K562 (cell line): ENCODE measurements at regions not wholly inside any gene's neighbourhood (a gene's known extent, or its start where the extent isn't known, plus 50 kb on each side); places are given as distances from the start of the nearest gene placed in this dataset.

Source experiments
- ATAC-seq: fragments of 200-7000 bp; cut with Tn5 transposase; 3 replicates; pipeline ENCODE4 v1.9.1; 2020; ENCODE audit warnings: moderate library complexity
- BruUV-seq: library from RNA; stranded (reverse); fragments of 400-500 nt; replicated peaks from 2 replicates; lab custom pipeline; 2021; lab: Mats Ljungman, UMichigan
- CTCF ChIA-PET: fragments of 300-600 bp; formaldehyde crosslinking; extraction: SDS; loops from one replicate; lab custom pipeline; 2021; ENCODE audit warnings: low intra/inter-chr PET ratio; lab: Yijun Ruan, JAX
- POLR2A ChIA-PET: fragments of 300-600, 350-650 bp; sonication (Branson Sonifier 250); formaldehyde crosslinking; extraction: SDS; loops from one replicate; lab custom pipeline; 2021; ENCODE audit warnings: antibody characterized with exemption, inconsistent platforms; lab: Yijun Ruan, JAX
- DNase-seq, 4 experiments: peaks; one replicate each; pipeline versions ENCODE4 v3.0.0 to v3.0.0-alpha.2; 2011 to 2018; ENCODE audit warnings: low spot score in 3 of 4, mixed read lengths in 3 of 4; ENCODE audit errors: extremely low read depth in 1 of 4
- FAIRE-seq: peaks from 2 replicates; lab custom pipeline; 2011; peaks lifted over from hg19 to GRCh38; lab: Jason Lieb, UNC
- H2AFZ ChIP-seq: 2 replicates; pipeline ENCODE4 v1.6.0; 2011; ENCODE audit warnings: low read depth, low read length, control low read depth, inconsistent platforms
- H3K27ac ChIP-seq: fragments of 200-600 bp; 3 replicates; pipeline ENCODE4 v1.8.0; 2011; ENCODE audit warnings: low read depth, mild to moderate bottlenecking, control low read depth, inconsistent platforms, low read length, moderate library complexity, mixed read lengths; ENCODE audit errors: extremely low read depth
- H3K27me3 ChIP-seq, 2 experiments: fragments of 300-600 bp in 1 of 2; 2 replicates in 1 of 2; 3 replicates in 1 of 2; pipeline versions ENCODE4 v1.6.0 to v1.8.0; 2011; ENCODE audit warnings: inconsistent platforms in 2 of 2, low read length in 2 of 2, mild to moderate bottlenecking in 1 of 2, mixed read lengths in 1 of 2, moderate library complexity in 1 of 2; ENCODE audit not compliant: control insufficient read depth in 2 of 2, insufficient read depth in 2 of 2
- H3K36me3 ChIP-seq: fragments of 300-600 bp; 3 replicates; pipeline ENCODE4 v1.8.0; 2011; ENCODE audit warnings: mild to moderate bottlenecking, low read length, inconsistent platforms; ENCODE audit not compliant: control insufficient read depth, insufficient read depth
- H3K4me1 ChIP-seq, 2 experiments: fragments of 200-600 bp in 1 of 2; replicated peaks in 1 of 2; 2 replicates in 1 of 2; 3 replicates in 1 of 2; pipeline versions ENCODE4 v1.5.1 to v1.8.0; 2011; ENCODE audit warnings: inconsistent platforms in 2 of 2, low read length in 2 of 2, mild to moderate bottlenecking in 1 of 2, mixed read lengths in 1 of 2, moderate library complexity in 1 of 2; ENCODE audit not compliant: control insufficient read depth in 2 of 2, insufficient read depth in 2 of 2
- H3K4me2 ChIP-seq: 2 replicates; pipeline ENCODE4 v1.6.1; 2011; ENCODE audit warnings: low read length, control low read depth, inconsistent platforms, mixed read lengths; ENCODE audit not compliant: insufficient read depth
- H3K4me3 ChIP-seq: fragments of 200-600 bp; sonication (generic), shearing (Covaris generic); 2 replicates; pipeline ENCODE4 v1.5.1; 2016; ENCODE audit warnings: control low read depth, inconsistent platforms
- H3K79me2 ChIP-seq: fragments of 200-600 bp; 3 replicates; pipeline ENCODE4 v1.8.0; 2011; ENCODE audit warnings: low read length, inconsistent platforms; ENCODE audit not compliant: control insufficient read depth, insufficient read depth
- H3K9ac ChIP-seq, 2 experiments: 2 replicates each; pipeline versions ENCODE4 v1.6.0 to v1.6.1; 2011; ENCODE audit warnings: low read depth in 2 of 2, low read length in 2 of 2, control low read depth in 1 of 2, inconsistent platforms in 1 of 2, mild to moderate bottlenecking in 1 of 2, mixed read lengths in 1 of 2; ENCODE audit not compliant: insufficient read depth in 1 of 2
- H3K9me1 ChIP-seq: one replicate; pipeline ENCODE4 v1.6.0; 2011; ENCODE audit warnings: inconsistent platforms, mild to moderate bottlenecking, low read length, moderate library complexity; ENCODE audit not compliant: control insufficient read depth, insufficient read depth
- H3K9me3 ChIP-seq: replicated peaks from 2 replicates; pipeline ENCODE4 v1.5.1; 2011; ENCODE audit warnings: low read depth, low read length, inconsistent platforms; ENCODE audit not compliant: control insufficient read depth, insufficient read depth
- H4K20me1 ChIP-seq: replicated peaks from 2 replicates; pipeline ENCODE4 v1.6.1; 2011; ENCODE audit warnings: low read length, inconsistent platforms, mixed read lengths; ENCODE audit not compliant: control insufficient read depth, insufficient read depth
- CTBP1 ChIP-seq: fragments of 450-650 bp; IDR thresholded peaks from 2 replicates; pipeline ENCODE4 v1.6.1; 2016; ENCODE audit warnings: borderline replicate concordance
- DACH1 ChIP-seq: fragments of 450-650 bp; IDR thresholded peaks from 2 replicates; pipeline ENCODE4 v1.6.1; 2018; ENCODE audit not compliant: partially characterized antibody
- DDX20 ChIP-seq: fragments of 450-650 bp; IDR thresholded peaks from 2 replicates; pipeline ENCODE4 v1.6.1; 2016; ENCODE audit warnings: missing genetic modification characterization, low read depth, mild to moderate bottlenecking, missing compliant biosample characterization, moderate library complexity
- HMG20A ChIP-seq: fragments of 450-650 bp; formaldehyde crosslinking; conservative IDR thresholded peaks from 2 replicates; pipeline ENCODE4 v1.4.0; 2020; ENCODE audit warnings: mild to moderate bottlenecking, mixed read lengths
- NFE2 ChIP-seq: IDR thresholded peaks from 2 replicates; pipeline ENCODE4 v1.6.1; 2014; ENCODE audit warnings: antibody characterized with exemption, low read depth
- PHF20 ChIP-seq: fragments of 450-650 bp; IDR thresholded peaks from 2 replicates; pipeline ENCODE4 v1.6.1; 2018; ENCODE audit not compliant: partially characterized antibody
- PHF8 ChIP-seq: fragments of 200-600 bp; sonication (generic); IDR thresholded peaks from 2 replicates; pipeline ENCODE4 v1.6.1; 2012; ENCODE audit warnings: mixed run types, mild to moderate bottlenecking, inconsistent platforms, low read length, moderate library complexity, borderline replicate concordance
- RBBP5 ChIP-seq: fragments of 200-600 bp; sonication (generic); IDR thresholded peaks from 2 replicates; pipeline ENCODE4 v1.6.1; 2012; ENCODE audit warnings: borderline replicate concordance, mild to moderate bottlenecking, low read length, control low read depth, inconsistent platforms; ENCODE audit not compliant: insufficient read depth, poor library complexity, severe bottlenecking
- U2AF1 ChIP-seq: fragments of 200-400 bp; formaldehyde crosslinking; optimal IDR thresholded peaks from 2 replicates; pipeline ENCODE3; 2017; ENCODE audit warnings: mild to moderate bottlenecking, low read depth, low read length, moderate library complexity
- U2AF2 ChIP-seq: fragments of 200-400 bp; formaldehyde crosslinking; optimal IDR thresholded peaks from 2 replicates; pipeline ENCODE3; 2017; ENCODE audit warnings: low read depth, mild to moderate bottlenecking, low read length
- ZNF146 ChIP-seq: IDR thresholded peaks from one replicate; pipeline ENCODE4 v1.6.1; 2018; ENCODE audit warnings: missing compliant biosample characterization; ENCODE audit not compliant: unreplicated experiment
- ZNF274 ChIP-seq: IDR thresholded peaks from 2 replicates; pipeline ENCODE4 v1.6.1; 2011; ENCODE audit warnings: low read depth, mild to moderate bottlenecking, low read length, moderate library complexity, borderline replicate concordance
- ZNF445 ChIP-seq: fragments of 250-450 bp; sonication (Bioruptor Pico); IDR thresholded peaks from 2 replicates; pipeline ENCODE4 v1.4.0; 2020; ENCODE audit warnings: low read depth, mild to moderate bottlenecking, moderate library complexity
- ZNF561 ChIP-seq: fragments of 450-650 bp; formaldehyde crosslinking; conservative IDR thresholded peaks from 2 replicates; pipeline ENCODE4 v1.4.0; 2020; ENCODE audit warnings: mild to moderate bottlenecking, moderate library complexity
- ZNF644 ChIP-seq: fragments of 200-800 bp; sonication (Bioruptor generic); IDR thresholded peaks from 2 replicates; pipeline ENCODE4 v1.6.1; 2016; ENCODE audit warnings: low read depth, missing genetic modification characterization, missing compliant biosample characterization
- WGBS: fragments of 100-300 bp; shearing (Covaris generic); methylation state at CpG from one replicate; pipeline ENCODE4 v1.1.6; 2016; ENCODE audit warnings: low coverage, mixed read lengths; ENCODE audit not compliant: insufficient coverage; ENCODE audit errors: missing lambda C conversion rate; 5-methylcytosine and 5-hydroxymethylcytosine counted together
- in situ Hi-C: fragments of 300-500 bp; cut with MboI; formaldehyde crosslinking; loops from 4 replicates; pipeline ENCODE4 v1.15.0; 2018; ENCODE audit warnings: inconsistent platforms, mixed read lengths
- intact Hi-C: fragments of 100-400 bp; cut with micrococcal nuclease; formaldehyde crosslinking; loops from 2 replicates; pipeline ENCODE4 v1.14.2; 2022

GRCh38 chr19:31103228-31103627 lies 246.0 kb downstream of the TSHZ3 start:
- H3K9ac ChIP-seq, result no peak overlapping the region
- no peaks in the 10 kb centered on the region for H3K9me1 ChIP-seq
- H3K4me1 ChIP-seq, result no peaks in the 10 kb centered on the region
- WGBS, result 0% methylated on average over 3 of the region's 3 CpGs
- no peaks in the 10 kb centered on the region for H4K20me1 ChIP-seq
- FAIRE-seq (no peak), DNase-seq (no peak), ATAC-seq (no peak)
- H3K9me3 ChIP-seq, result no peaks in the 10 kb centered on the region
- intact Hi-C loops (no loop called here), in situ Hi-C loops (no loop called here)
- H3K36me3 ChIP-seq, result no peaks in the 10 kb centered on the region
- no peak overlapping the region for H3K4me3 ChIP-seq
- ChIA-PET CTCF (no interaction called here), POLR2A (no interaction called here)
- BruUV-seq, result no TSS peak
- TF ChIP-seq HMG20A (CRISPR knock-in tag) (no peak), ZNF146 (no peak), ZNF274 (no peak), PHF20 (no peak), RBBP5 (no peak), U2AF2 (no peak), U2AF1 (no peak), ZNF561 (CRISPR knock-in tag) (no peak), DDX20 (tag) (no peak), ZNF445 (no peak), PHF8 (no peak), NFE2 (no peak), DACH1 (no peak), CTBP1 (no peak), ZNF644 (no peak)
- peaks cover 0 to under 1% of the 10 kb centered on the region in 2 experiments; a peak in 1 of 5 replicates for H3K27me3 ChIP-seq
- no peaks in the 10 kb centered on the region for H3K79me2 ChIP-seq
- no peak overlapping the region for H3K4me2 ChIP-seq
- H3K27ac ChIP-seq, result no peak overlapping the region
- H2AFZ ChIP-seq, result no peak overlapping the region
